ENCODE measurements at regions not wholly inside any gene's neighbourhood (a gene's known extent, or its start where the extent isn't known, plus 50 kb on each side); places are given as distances from the start of the nearest gene placed in this dataset.
A peak's percentile ranks its signal among the peaks of the same experiment; 100 is the strongest.

- H3F3A ChIP-seq (ENCODE audit: low read length, unreplicated experiment): no peaks in the 10 kb centered on the region
- H3K4me1 ChIP-seq (ENCODE audit: insufficient read depth, low read length): no peaks in the 10 kb centered on the region
- no peak overlapping the region for H3K9ac ChIP-seq (ENCODE audit: low read length)
- H2AFZ ChIP-seq (ENCODE audit: low read length): no peak overlapping the region
- BruUV-seq (replicated peaks): no TSS peak
- H3K9me2 ChIP-seq (replicated peaks; ENCODE audit: low read length): no peaks in the 10 kb centered on the region
- no peaks in the 10 kb centered on the region for H4K20me1 ChIP-seq (ENCODE audit: low read length)
- DNase-seq (peak; percentile 14), ATAC-seq (no peak)
- CTCF ChIA-PET: no interaction called here
- no peaks in the 10 kb centered on the region for H3K27me3 ChIP-seq (ENCODE audit: low read length)
- intact Hi-C loops (cut with micrococcal nuclease): no loop called here
- H3K9me3 ChIP-seq (ENCODE audit: low read length): no peaks in the 10 kb centered on the region
- no peak overlapping the region for H3K27ac ChIP-seq (ENCODE audit: low read length)
- POLR2A ChIA-PET (ENCODE audit: unreplicated experiment): no interaction called here
- no peaks in the 10 kb centered on the region for H3K79me2 ChIP-seq (ENCODE audit: low read length)
- no peak overlapping the region for H3K4me2 ChIP-seq (ENCODE audit: low read length)
- no peaks in the 10 kb centered on the region for H3K36me3 ChIP-seq (ENCODE audit: low read depth, low read length)
- H3K4me3 ChIP-seq (ENCODE audit: low read length): no peak overlapping the region
- TF ChIP-seq CTCF (conservative IDR thresholded peaks at IDR 0.05; ENCODE audit: low read depth, low read length) (no peak), EZH2phosphoT487 (IDR thresholded peaks at IDR 0.05; ENCODE audit: borderline replicate concordance, low read length) (no peak), EZH2 (IDR thresholded peaks at IDR 0.05; ENCODE audit: low read length, unreplicated experiment) (no peak)
Observed at GRCh38 chrX:94361241-94361640, 687.2 kb downstream of the FAM133A start.

GRCh38 chrX:94365736-94366135 lies 691.7 kb downstream of the FAM133A start:
- no peaks in the 10 kb centered on the region for H3K9me2 ChIP-seq (replicated peaks; ENCODE audit: low read length)
- TF ChIP-seq CTCF (conservative IDR thresholded peaks at IDR 0.05; ENCODE audit: low read depth, low read length): no peak
- no peak for TF ChIP-seq EZH2 (IDR thresholded peaks at IDR 0.05; ENCODE audit: low read length, unreplicated experiment)
- no peak for TF ChIP-seq EZH2phosphoT487 (IDR thresholded peaks at IDR 0.05; ENCODE audit: borderline replicate concordance, low read length)
- ChIA-PET POLR2A (ENCODE audit: unreplicated experiment) (no interaction called here), CTCF (no interaction called here)
- H3K9me3 ChIP-seq (ENCODE audit: low read length): no peaks in the 10 kb centered on the region
- intact Hi-C loops (cut with micrococcal nuclease): no loop called here
- H3K79me2 ChIP-seq (ENCODE audit: low read length): no peaks in the 10 kb centered on the region
- BruUV-seq (replicated peaks): no TSS peak
- H3K36me3 ChIP-seq (ENCODE audit: low read depth, low read length): no peaks in the 10 kb centered on the region
- ATAC-seq (no peak), DNase-seq (no peak)
- no peak overlapping the region for H2AFZ ChIP-seq (ENCODE audit: low read length)
- no peaks in the 10 kb centered on the region for H4K20me1 ChIP-seq (ENCODE audit: low read length)
- H3K27ac ChIP-seq (ENCODE audit: low read length): no peak overlapping the region
- no peak overlapping the region for H3K4me3 ChIP-seq (ENCODE audit: low read length)
- H3K27me3 ChIP-seq (ENCODE audit: low read length): no peaks in the 10 kb centered on the region
- no peaks in the 10 kb centered on the region for H3K4me1 ChIP-seq (ENCODE audit: insufficient read depth, low read length)
- H3K9ac ChIP-seq (ENCODE audit: low read length): no peak overlapping the region
- no peaks in the 10 kb centered on the region for H3F3A ChIP-seq (ENCODE audit: low read length, unreplicated experiment)
- no peak overlapping the region for H3K4me2 ChIP-seq (ENCODE audit: low read length)

GRCh38 chrX:94366616-94367015 lies 692.6 kb downstream of the FAM133A start:
- POLR2A ChIA-PET (ENCODE audit: unreplicated experiment): no interaction called here
- no TSS peak for BruUV-seq (replicated peaks)
- H2AFZ ChIP-seq (ENCODE audit: low read length): no peak overlapping the region

More at GRCh38 chrX:94366616-94367015, 692.6 kb downstream of the FAM133A start:
- Histone ChIP-seq H3K27ac (ENCODE audit: low read length) (no peak overlapping the region), H3K27me3 (ENCODE audit: low read length) (no peaks in the 10 kb centered on the region), H3K36me3 (ENCODE audit: low read depth, low read length) (no peaks in the 10 kb centered on the region), H3K9me2 (replicated peaks; ENCODE audit: low read length) (no peaks in the 10 kb centered on the region), H3F3A (ENCODE audit: low read length, unreplicated experiment) (no peaks in the 10 kb centered on the region), H3K79me2 (ENCODE audit: low read length) (no peaks in the 10 kb centered on the region), H3K9ac (ENCODE audit: low read length) (no peak overlapping the region), H3K9me3 (ENCODE audit: low read length) (no peaks in the 10 kb centered on the region), H3K4me1 (ENCODE audit: insufficient read depth, low read length) (no peaks in the 10 kb centered on the region), H3K4me2 (ENCODE audit: low read length) (no peak overlapping the region), H4K20me1 (ENCODE audit: low read length) (no peaks in the 10 kb centered on the region), H3K4me3 (ENCODE audit: low read length) (no peak overlapping the region)
- no peak for ATAC-seq
- intact Hi-C loops (cut with micrococcal nuclease): no loop called here
- TF ChIP-seq EZH2phosphoT487 (IDR thresholded peaks at IDR 0.05; ENCODE audit: borderline replicate concordance, low read length) (no peak), EZH2 (IDR thresholded peaks at IDR 0.05; ENCODE audit: low read length, unreplicated experiment) (no peak), CTCF (conservative IDR thresholded peaks at IDR 0.05; ENCODE audit: low read depth, low read length) (no peak)
- CTCF ChIA-PET: no interaction called here
- DNase-seq: no peak
